Mesodermal cell (in vitro differentiated cells): ENCODE measurements at regions not wholly inside any gene's neighbourhood (a gene's known extent, or its start where the extent isn't known, plus 50 kb on each side); places are given as distances from the start of the nearest gene placed in this dataset.
"Not testable (repeated sequence)": the region's sequence is repeated elsewhere in the genome, so short reads cannot be mapped to it uniquely, and the experiment has no call there.

Source experiments
- H3K27ac ChIP-seq: 2 replicates; pipeline ENCODE4 v1.7.0; 2013; ENCODE audit warnings: mild to moderate bottlenecking, low read depth, low read length, moderate library complexity; ENCODE audit not compliant: severe bottlenecking
- H3K36me3 ChIP-seq: 2 replicates; pipeline ENCODE4 v1.7.1; 2013; ENCODE audit warnings: mild to moderate bottlenecking, low read length, moderate library complexity; ENCODE audit not compliant: control insufficient read depth, insufficient read depth
- H3K4me1 ChIP-seq: one replicate; pipeline ENCODE4 v1.7.1; 2013; ENCODE audit warnings: mild to moderate bottlenecking, low read length; ENCODE audit not compliant: insufficient read depth, control insufficient read depth, poor library complexity, severe bottlenecking
- H3K4me3 ChIP-seq: 2 replicates; pipeline ENCODE4 v1.7.0; 2013; ENCODE audit warnings: low read length, control low read depth, mild to moderate bottlenecking; ENCODE audit not compliant: insufficient read depth, poor library complexity, severe bottlenecking; ENCODE audit errors: extremely low read depth
- H3K9me3 ChIP-seq: 2 replicates; pipeline ENCODE4 v1.7.1; 2013; ENCODE audit warnings: mild to moderate bottlenecking, low read length, moderate library complexity; ENCODE audit not compliant: control insufficient read depth
- WGBS, 2 experiments: methylation state at CpG; one replicate each; pipeline ENCODE4 v1.1.5; 2013; ENCODE audit warnings: missing lambda C conversion rate in 2 of 2; ENCODE audit not compliant: insufficient coverage in 2 of 2; 5-methylcytosine and 5-hydroxymethylcytosine counted together

DNA sequence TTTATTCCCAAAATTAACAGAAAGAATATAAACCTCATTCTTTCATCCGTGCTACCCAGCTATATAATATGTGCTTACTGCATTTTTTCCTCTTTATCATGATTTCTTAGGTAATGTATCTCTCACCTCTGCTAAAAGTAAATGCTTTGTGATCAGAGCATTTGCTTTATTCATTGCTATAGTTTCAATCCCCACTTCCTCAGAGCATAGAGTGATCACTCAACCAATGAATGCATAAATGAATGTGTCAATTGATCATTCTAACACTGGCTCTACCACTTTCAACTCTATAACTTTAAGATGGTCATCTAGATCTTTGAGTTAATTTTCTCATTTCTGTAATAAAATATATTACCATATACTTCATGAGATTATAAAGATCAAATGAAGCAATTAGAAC is 719.2 kb downstream of the CETN3 start:
- WGBS, 2 experiments, result 100% methylated on average over 1 of the region's 1 CpG; no CpG with 5 or more reads in 1 of the 2 experiments
- Histone ChIP-seq H3K27ac (no peak overlapping the region), H3K36me3 (no peaks in the 10 kb centered on the region), H3K4me1 (no peaks in the 10 kb centered on the region), H3K9me3 (no peaks in the 10 kb centered on the region), H3K4me3 (no peak overlapping the region)

- WGBS, 2 experiments, result 58% methylated on average over 2 of the region's 4 CpGs; no CpG with 5 or more reads in 1 of the 2 experiments
- no peaks in the 10 kb centered on the region for H3K9me3 ChIP-seq
- H3K36me3 ChIP-seq, result no peaks in the 10 kb centered on the region
- H3K4me1 ChIP-seq, result no peaks in the 10 kb centered on the region
- no peak overlapping the region for H3K4me3 ChIP-seq
- H3K27ac ChIP-seq, result no peak overlapping the region
Observed at GRCh38 chr5:89686081-89686765, 723.3 kb downstream of the CETN3 start.

DNA sequence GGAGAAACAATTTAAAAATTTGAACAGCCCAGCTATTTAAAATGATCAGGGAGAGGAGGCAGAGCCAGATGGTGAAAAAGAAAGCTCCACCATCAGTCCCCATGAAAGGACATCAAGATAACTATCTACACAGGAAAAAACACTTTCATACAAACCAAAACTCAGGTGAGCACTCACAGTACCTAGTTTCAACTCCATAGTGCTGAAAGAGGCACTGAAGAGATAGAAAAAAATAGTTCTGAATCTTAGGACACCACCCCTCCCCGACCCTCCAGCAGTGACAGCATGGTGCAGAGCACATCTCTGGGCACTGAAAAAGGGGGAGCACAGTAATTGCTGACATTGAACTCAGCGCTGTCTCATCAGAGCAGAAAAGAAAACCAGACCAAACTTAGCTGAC is 732.9 kb downstream of the CETN3 start:
- 91 to 100% methylated on average over 1 of the region's 2 CpGs for WGBS, 2 experiments
- Histone ChIP-seq H3K9me3 (no peaks in the 10 kb centered on the region), H3K36me3 (no peaks in the 10 kb centered on the region), H3K4me3 (no peak overlapping the region), H3K4me1 (no peaks in the 10 kb centered on the region), H3K27ac (no peak overlapping the region)

- no peaks in the 10 kb centered on the region for H3K36me3 ChIP-seq
- H3K4me3 ChIP-seq, result no peak overlapping the region
- no peak overlapping the region for H3K27ac ChIP-seq
- no CpG with 5 or more reads among the region's 1 CpG for WGBS, 2 experiments
- no peaks in the 10 kb centered on the region for H3K9me3 ChIP-seq
- H3K4me1 ChIP-seq, result no peaks in the 10 kb centered on the region
Observed at GRCh38 chr5:89673019-89673418, 736.5 kb downstream of the CETN3 start.

- Histone ChIP-seq H3K27ac (no peak overlapping the region), H3K36me3 (no peaks in the 10 kb centered on the region), H3K4me3 (no peak overlapping the region), H3K4me1 (no peaks in the 10 kb centered on the region), H3K9me3 (no peaks in the 10 kb centered on the region)
- 92 to 93% methylated on average over 2 of the region's 3 CpGs for WGBS, 2 experiments
Observed at GRCh38 chr5:89668821-89669220, 740.7 kb downstream of the CETN3 start.

DNA sequence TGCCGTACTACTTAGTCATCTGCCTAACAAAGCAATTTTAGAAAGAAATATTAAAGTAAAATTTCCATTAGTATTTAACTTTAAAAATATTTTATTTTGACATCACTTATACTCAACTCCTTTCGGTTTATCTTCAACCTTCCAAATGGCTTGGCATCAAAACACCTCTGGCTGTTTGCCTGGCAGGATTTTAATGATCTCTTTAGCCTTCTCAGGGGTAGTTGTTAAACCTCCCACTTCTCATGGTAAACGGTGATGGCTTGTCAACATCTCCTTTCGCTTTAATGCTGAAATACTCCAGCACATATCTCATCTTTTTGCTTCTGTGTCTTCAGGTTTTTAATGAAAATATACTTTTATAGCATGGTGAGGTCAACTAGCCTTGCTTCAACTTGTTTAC is 747.1 kb downstream of the CETN3 start:
- Histone ChIP-seq H3K4me3 (no peak overlapping the region), H3K36me3 (no peaks in the 10 kb centered on the region), H3K4me1 (no peaks in the 10 kb centered on the region), H3K27ac (no peak overlapping the region), H3K9me3 (no peaks in the 10 kb centered on the region)
- WGBS, 2 experiments, result 80 to 100% methylated on average over 1 of the region's 4 CpGs

- WGBS, 2 experiments, result 93 to 97% methylated on average over 5 of the region's 5 CpGs
- H3K27ac ChIP-seq, result no peak overlapping the region
- no peaks in the 10 kb centered on the region for H3K9me3 ChIP-seq
- H3K36me3 ChIP-seq, result no peaks in the 10 kb centered on the region
- H3K4me1 ChIP-seq, result no peaks in the 10 kb centered on the region
- no peak overlapping the region for H3K4me3 ChIP-seq
Observed at GRCh38 chr5:89638871-89639270, 755.9 kb upstream of the MEF2C start.

DNA sequence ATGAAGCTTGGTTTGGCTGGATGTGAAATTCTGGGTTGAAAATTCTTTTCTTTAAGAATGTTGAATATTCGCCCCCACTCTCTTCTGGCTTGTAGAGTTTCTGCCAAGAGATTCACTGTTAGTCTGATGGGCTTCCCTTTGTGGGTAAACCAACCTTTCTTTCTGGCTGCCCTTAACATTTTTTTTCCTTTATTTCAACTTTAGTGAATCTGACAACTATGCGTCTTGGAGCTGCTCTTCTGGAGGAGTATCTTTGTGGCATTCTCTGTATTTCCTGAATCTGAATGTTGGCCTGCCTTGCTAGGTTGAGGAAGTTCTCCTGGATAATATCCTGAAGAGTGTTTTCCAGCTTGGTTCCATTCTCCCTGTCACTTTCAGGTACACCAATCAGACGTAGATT is 751.2 kb upstream of the MEF2C start:
- H3K4me3 ChIP-seq, H3K27ac ChIP-seq, H3K36me3 ChIP-seq, H3K4me1 ChIP-seq, H3K9me3 ChIP-seq: not testable (repeated sequence)
- 100% methylated on average over 1 of the region's 3 CpGs; no CpG with 5 or more reads in 1 of the 2 experiments for WGBS, 2 experiments

GRCh38 chr5:89630064-89630463 is 747.1 kb upstream of the MEF2C start:
- not testable (repeated sequence) for H3K9me3 ChIP-seq, H3K4me3 ChIP-seq, H3K4me1 ChIP-seq, H3K36me3 ChIP-seq, H3K27ac ChIP-seq

DNA sequence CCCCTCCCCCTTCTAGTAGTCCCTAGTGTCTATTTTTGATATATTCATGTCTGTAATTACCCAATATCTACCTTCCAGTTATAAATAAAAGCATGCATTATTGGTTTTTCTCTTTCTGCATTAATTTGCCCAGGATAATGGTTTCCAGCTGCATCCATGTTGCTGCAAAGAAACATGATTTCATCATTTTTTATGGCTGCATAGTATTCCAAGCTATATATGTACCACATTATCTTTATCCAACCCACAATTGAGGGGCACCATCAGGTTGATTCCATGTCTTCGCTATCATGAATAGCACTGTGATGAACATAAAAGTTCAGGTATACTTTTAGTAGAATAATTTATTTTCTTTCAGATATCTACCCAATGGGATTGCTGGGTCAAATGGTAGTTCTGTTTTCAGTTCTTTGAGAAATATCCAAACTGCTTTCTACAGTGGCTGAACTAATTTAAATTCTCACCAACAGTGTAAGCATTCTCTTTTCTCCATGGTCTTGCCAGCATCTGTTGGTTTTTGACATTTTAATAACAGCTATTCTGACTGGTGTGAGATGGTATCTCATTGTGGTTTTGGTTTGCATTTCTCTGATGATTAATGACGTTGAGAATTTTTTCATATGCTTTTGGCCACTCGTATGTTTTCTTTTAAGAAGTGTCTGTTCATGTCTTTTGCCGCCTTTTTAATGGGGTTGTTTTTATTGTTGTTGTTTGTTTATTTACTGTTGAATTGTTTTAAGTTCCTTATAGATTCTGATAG is 746.1 kb upstream of the MEF2C start:
- 79 to 88% methylated on average over 3 of the region's 4 CpGs for WGBS, 2 experiments
- Histone ChIP-seq H3K4me3 (no peak overlapping the region), H3K4me1 (no peaks in the 10 kb centered on the region), H3K9me3 (peaks cover 5% of the 10 kb centered on the region), H3K27ac (no peak overlapping the region), H3K36me3 (no peaks in the 10 kb centered on the region)

DNA sequence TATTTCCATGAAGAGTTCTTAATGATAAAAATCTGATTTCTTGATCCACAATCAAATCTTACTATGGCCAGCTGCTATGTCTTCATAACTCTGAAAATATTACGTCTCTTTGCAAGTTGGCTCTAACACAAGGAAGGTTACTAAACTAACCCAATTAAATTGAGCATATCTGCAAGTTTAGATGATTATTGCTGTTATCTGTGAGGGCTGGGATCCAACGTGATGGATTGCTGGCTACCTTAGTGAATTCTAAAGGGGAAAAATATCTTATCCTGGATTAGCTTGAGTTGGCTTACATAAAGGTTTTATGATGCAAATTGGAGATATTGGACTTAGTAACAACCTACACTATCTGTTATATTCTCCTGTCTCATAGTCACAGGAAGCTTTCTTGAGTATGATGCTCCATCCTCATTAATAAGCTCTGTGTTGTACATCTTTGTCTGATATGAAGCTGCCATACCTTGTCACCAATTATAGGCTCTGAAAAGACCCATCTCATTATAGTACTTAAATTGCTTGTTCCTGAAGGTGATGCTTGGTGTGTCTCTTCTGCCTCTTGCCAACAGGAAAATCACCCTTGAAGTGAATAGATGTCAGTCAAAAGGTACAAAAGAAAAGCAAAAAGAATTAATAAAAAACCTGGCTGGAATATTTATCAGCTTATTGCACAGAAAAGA is 733.0 kb upstream of the MEF2C start:
- no peak overlapping the region for H3K4me3 ChIP-seq
- H3K27ac ChIP-seq, result no peak overlapping the region
- H3K36me3 ChIP-seq, result no peaks in the 10 kb centered on the region
- no peaks in the 10 kb centered on the region for H3K4me1 ChIP-seq
- H3K9me3 ChIP-seq, result no peaks in the 10 kb centered on the region
- WGBS, 2 experiments, result no CpG with 5 or more reads among the region's 2 CpGs
